GM19397 (cell line): ENCODE measurements at regions not wholly inside any gene's neighbourhood (a gene's known extent, or its start where the extent isn't known, plus 50 kb on each side); places are given as distances from the start of the nearest gene placed in this dataset.

Experiments used
- ATAC-seq: cut with Tn5 transposase; IDR thresholded peaks from one replicate; pipeline ENCODE4 v1.9.1; 2021; ENCODE audit warnings: mild to moderate bottlenecking, moderate library complexity; ENCODE audit not compliant: unreplicated experiment

- no peak for ATAC-seq
Measured at GRCh38 chrX:120819126-120819525, 56.5 kb downstream of the CT47B1 start.

- ATAC-seq = no peak
Measured at GRCh38 chrX:120813982-120814381, 61.7 kb downstream of the CT47B1 start.

- ATAC-seq = no peak
Measured at GRCh38 chrX:120801426-120801825, 74.2 kb downstream of the CT47B1 start.

GRCh38 chrX:120797188-120797851, 78.3 kb downstream of the CT47B1 start:
- ATAC-seq = no peak

DNA sequence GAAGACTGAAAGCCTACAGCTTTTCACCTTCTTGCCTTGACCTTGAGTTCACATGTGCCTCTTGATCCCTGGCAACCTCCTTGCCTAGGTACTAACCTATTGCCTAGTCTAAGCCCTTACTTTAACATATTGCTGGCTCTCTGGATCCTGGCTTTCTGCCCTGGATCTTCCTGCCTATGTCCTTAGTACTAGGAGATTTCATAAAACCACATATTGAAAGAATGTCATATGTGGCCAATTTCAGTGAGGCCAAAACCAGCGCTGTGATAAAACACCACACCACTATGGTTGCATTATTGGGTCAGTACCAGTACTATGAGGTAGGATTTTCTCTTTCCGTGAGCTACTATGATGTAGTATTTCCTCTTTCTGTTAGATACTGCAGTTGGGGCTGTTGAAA, 80.4 kb downstream of the CT47B1 start:
- ATAC-seq = no peak

DNA sequence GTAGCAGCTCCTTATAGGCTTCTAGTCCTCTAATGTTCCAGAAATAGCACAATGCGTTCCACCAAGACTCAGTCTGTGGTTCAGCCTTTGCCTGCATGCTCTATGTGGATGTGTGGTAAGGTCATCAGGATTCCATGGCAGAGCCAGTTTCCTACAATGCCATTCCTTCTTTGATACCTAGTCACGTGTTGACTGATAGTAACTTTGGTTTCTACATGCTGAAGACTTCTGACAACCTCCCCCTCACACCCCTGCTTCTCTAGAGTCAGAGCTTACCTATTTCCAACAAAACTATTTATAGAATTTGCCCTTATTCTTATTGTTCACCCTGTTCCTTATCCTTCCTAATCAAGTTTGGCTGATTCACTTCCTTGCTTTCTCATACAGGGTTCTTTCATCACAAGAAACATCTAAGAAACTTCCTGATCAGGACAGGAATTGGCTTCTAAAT, 81.1 kb downstream of the CT47B1 start:
- ATAC-seq = no peak

GRCh38 chrX:120793098-120793497, 82.6 kb downstream of the CT47B1 start:
- ATAC-seq = no peak

DNA sequence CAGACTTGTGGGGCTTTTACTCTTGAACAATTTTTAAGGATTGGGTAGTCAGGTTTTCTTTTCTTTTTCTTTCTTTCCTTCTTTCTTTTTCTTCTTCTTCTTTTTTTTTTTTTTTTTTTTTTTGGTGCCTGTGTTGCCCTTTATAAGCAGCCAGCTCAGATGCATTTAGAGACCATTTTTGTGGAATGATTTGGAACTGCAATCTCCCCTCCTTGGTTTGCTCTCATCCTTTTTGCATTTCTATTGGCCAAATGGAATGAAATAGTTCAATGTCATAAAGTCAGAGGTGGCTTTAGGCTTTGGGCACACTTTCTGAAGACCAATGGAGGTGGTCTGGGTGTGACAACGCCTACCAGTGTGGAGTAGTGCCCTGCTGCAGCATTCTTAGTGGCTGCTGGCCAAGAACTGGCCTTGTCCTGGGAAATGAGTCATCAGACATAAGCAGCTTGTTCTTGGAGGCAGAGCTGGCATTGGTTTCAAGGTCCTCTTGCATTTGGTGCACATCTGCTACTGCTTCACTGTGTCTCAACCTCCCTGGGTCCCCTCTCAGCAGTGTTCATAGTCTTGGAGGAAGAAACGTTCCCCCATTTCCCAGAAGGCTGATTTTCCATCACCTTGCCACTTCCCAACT, 84.5 kb downstream of the CT47B1 start:
- ATAC-seq = no peak

DNA sequence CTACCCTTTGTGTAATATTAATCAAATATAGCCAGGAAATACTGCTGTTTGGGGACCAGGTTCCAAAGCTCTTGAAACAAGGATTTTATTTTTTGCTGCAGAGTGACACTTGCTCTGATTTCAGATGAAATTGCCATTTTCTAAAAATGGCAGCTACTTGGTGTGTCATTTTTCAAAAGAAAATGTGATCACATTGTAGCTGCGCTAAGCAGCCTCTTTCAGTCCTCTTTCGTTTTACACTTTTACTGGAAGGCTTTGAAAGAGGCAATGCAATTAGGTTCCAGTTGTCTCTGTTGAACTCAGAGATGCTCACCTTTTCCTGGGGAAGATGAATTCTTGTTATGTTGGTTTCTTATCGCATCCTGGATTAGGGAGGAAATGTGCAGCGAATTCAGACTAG, 85.1 kb downstream of the CT47B1 start:
- no peak for ATAC-seq

- no peak for ATAC-seq
Measured at GRCh38 chrX:120790118-120790517, 85.5 kb downstream of the CT47B1 start.

GRCh38 chrX:120781403-120781802, 94.3 kb downstream of the CT47B1 start:
- no peak for ATAC-seq

DNA sequence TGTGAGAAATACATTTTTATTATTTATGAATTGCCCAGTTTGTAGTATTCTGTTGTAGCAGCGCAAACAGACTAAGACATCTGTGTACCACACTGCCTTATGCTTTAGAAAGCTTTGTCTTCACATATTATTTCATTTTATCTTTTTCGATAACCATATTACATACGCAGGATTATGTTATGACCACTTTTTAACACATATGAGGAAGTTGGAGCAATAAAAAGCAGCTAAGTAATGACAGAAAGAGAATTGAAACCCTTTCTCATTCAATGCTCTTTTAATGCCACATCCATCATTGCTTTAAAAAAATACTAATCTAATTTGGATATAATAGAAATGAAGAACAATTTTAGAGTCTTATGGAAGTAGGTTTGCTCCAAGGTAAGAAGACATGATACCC, 99.7 kb downstream of the CT47B1 start:
- no peak for ATAC-seq

DNA sequence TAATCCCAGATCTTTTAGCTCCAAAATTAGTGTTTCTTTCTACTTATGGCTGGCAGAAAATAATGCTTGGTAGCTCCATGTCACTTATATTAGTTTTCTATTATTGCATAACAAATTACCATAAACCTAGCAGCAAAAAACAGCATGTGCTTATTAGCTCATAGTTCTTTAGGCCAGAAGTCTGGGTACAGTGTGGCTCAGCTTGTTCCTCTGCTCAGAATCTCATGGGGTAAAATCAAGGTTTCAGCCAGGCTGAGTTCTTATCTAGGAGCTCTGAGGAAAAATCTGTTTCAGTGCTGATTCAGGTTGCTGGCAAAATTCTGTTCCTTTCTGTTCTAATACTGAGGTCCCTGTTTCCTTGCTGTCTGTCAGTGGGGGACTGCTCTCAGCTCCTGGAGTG, 101.1 kb downstream of the CT47B1 start:
- ATAC-seq = no peak

DNA sequence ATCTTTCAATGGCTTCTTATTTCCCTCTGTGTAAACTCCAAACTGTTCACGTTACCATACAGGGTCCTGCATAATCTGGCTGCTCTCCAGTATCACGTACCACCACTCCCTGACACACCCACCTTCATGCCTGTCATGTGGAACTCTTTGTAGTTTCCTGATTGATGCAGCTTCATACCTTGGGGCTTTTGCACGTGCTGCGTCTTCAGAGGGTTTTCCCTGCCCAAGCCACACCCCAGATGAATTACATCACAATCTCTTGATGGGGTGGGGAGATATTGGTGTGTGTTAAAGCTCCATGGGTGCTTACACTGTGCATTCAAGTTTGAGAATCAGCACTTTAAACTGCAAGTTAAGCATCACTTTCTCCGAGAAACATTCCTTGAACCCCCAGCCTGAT, 101.9 kb downstream of the CT47B1 start:
- no peak for ATAC-seq

DNA sequence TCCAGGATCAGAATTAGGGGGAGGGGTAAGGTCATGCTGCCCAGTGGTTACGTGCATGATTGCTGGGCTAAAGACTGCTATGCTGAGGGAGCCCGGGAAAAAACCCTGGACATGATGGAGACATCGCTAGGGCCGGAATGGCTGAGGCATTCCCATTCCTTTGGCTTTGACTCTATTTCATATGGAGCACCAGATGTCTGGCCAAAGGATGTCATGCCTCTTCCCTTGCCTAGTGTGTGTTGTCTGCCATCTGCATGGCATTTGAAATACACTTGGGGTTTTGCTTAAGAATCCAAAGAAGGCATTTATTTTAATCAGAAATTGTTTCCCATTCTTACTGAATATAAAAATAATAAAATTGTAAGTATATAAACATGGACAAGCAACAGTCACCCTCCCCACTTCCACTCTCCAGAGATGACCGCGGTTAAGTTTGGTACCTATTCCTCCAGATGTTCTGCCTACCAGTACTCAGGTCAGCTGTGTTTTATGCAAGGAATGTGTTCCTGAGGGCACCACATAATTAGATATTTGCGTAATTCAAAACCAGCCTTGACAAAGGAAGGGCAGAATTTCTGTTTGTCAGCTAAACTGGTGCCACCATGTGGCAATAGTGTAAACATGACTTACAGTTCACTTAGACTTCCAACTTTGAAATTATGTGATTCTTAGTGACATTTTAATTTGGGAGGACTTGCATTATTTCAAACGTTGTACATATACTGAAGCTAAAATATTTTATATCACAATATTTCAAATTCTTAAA, 105.9 kb downstream of the CT47B1 start:
- no peak for ATAC-seq

DNA sequence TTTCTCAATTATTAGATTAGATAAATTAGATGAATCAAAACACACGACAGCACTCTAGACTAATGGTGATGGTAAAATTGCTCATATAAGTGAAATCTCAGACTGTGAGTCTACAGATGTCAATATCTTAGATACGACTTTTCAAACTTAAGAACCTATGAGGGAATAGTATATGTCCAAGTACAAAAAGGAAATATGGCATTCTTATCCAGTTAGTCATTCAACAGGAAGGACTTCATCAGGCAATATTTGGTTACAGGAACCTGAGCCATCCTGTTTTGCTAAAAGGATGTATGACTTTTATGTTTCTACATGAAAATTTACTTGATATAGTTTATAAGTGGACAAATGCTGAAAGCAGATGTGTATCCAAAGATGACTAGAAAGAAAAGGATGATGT, 107.0 kb downstream of the CT47B1 start:
- no peak for ATAC-seq

DNA sequence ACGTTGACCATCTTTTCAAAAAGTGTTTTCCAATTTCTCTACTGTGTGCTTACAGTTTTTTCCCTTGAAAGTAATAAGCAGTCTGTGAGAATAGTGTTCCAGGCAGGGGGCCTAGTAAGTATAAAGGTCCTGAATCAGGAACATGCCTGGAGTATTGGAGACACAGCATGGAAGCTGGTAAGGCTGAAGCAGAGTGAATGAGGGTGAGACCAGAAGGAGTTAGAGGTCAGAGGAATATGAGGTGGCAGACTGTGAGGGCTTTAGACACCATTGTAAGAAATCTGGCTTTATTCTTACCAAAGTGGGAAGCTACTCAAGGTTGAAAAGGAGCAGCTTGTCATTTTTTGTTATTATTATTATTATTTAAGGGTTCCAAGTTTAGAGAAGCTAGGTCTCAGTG, 107.4 kb downstream of the CT47B1 start:
- no peak for ATAC-seq

DNA sequence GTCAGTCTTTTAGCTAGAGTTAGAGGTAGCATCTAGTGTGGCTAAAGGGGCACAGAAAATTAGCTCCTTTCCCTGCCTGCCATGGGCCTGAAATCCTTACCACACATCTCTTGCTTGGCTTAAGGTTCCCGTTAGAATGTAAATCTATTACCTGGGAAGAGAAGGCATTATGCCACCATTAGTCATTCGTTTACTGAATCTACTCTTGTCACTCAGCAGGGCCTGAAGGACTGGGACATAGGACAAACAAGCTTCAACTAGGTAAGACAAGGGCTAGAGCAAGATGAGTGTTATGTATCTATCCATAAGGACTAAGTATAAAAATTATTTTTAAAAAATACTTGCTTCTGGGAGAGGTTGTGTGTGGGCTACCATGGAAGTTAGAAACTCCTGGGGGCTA, 112.4 kb downstream of the CT47B1 start:
- ATAC-seq = no peak

DNA sequence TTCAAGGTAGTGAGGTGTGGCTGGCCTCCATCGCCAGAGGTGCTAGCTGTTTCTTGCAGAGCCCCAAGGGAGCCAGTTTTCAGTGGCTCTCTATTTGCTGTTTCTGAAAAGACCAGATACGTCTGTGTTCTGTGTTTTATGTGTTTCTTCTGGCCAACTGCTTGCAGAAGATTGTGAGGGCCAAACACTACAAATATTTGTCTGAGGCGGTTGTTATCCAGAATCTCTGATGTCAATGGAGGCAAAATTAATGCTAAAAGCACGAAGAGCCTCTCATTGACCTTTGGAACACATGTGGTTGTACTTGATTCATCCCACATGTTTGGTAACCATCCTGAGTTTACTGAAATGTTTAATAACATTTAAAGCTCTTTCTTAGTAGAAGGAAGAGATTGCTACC, 113.9 kb downstream of the CT47B1 start:
- no peak for ATAC-seq

DNA sequence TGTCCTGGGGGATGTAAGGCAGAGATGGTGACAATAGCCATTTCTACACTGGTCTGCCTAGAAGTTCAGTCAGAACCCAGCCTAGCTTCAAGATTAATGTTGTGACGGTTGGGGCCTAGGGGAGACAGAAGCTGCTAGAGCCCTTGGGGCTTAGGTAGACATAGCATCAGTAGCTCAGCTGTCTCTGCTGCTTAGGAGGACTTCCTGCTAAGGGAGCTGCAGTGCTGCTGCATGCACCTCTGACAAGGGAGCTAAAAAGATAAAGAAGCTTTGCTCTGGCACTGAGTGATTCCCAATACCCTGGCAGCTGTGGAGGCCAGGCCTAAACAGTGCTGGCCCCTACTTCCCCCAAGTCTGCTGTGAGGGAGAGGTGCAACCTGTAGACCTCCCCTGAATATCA, 116.0 kb downstream of the CT47B1 start:
- no peak for ATAC-seq

- ATAC-seq = no peak
Measured at GRCh38 chrX:120755066-120755846, 120.4 kb downstream of the CT47B1 start.
